ENCODE measurements at regions not wholly inside any gene's neighbourhood (a gene's known extent, or its start where the extent isn't known, plus 50 kb on each side); places are given as distances from the start of the nearest gene placed in this dataset.

- no peak overlapping the region for H3K27ac ChIP-seq (ENCODE audit: control insufficient read depth, insufficient read depth, low read length)
- H4K20me1 ChIP-seq (ENCODE audit: control insufficient read depth, extremely low read depth, insufficient read depth, low read length), result no peaks in the 10 kb centered on the region
- no peaks in the 10 kb centered on the region for H3K36me3 ChIP-seq (ENCODE audit: control insufficient read depth in 2 of 2, extremely low read depth in 1 of 2, insufficient read depth in 2 of 2, low read length in 2 of 2)
- H3K4me1 ChIP-seq (ENCODE audit: control insufficient read depth, extremely low read depth, insufficient read depth, low read length), result peaks cover 8% of the 10 kb centered on the region
- peak overlapping the region; percentile 37 for H3K4me2 ChIP-seq (ENCODE audit: control insufficient read depth, extremely low read depth, insufficient read depth, low read depth, low read length)
- TF ChIP-seq CTCF (optimal IDR thresholded peaks at IDR 0.05 in 1 of 3, IDR thresholded peaks at IDR 0.05 in 1 of 3, conservative IDR thresholded peaks at IDR 0.05 in 1 of 3; ENCODE audit: extremely low read depth in 1 of 3, insufficient read depth in 2 of 3, low read length in 3 of 3) (no peak), EZH2 (IDR thresholded peaks at IDR 0.05; ENCODE audit: low read length) (no peak)
- peak overlapping the region; percentile 83 for H2AFZ ChIP-seq (ENCODE audit: control insufficient read depth, low read length)
- FAIRE-seq (no peak), DNase-seq (ENCODE audit: low read depth, low spot score) (no peak)
- H3K27me3 ChIP-seq (ENCODE audit: control insufficient read depth, extremely low read depth, insufficient read depth, low read length), result no peaks in the 10 kb centered on the region
- no peak overlapping the region for H3K9ac ChIP-seq (ENCODE audit: control insufficient read depth, extremely low read depth, insufficient read depth, low read length)
- no peaks in the 10 kb centered on the region for H3K79me2 ChIP-seq (ENCODE audit: control insufficient read depth, insufficient read depth, low read length)
- H3K9me1 ChIP-seq (ENCODE audit: control insufficient read depth, extremely low read depth, insufficient read depth, low read length), result no peaks in the 10 kb centered on the region
- H3K4me3 ChIP-seq (ENCODE audit: control insufficient read depth in 2 of 3, extremely low read depth in 1 of 3, insufficient read depth in 2 of 3, low read depth in 1 of 3, low read length in 3 of 3), result no peak overlapping the region
- H3K9me3 ChIP-seq (ENCODE audit: control insufficient read depth, low read depth, low read length), result no peaks in the 10 kb centered on the region
- dilution Hi-C loops (cut with MboI; ENCODE audit: extremely low pct_ligation_motif_present, low sequenced_read_pairs), result no loop called here
Measured at GRCh38 chr13:26475176-26476110, 82.0 kb upstream of the WASF3 start.

- DNase-seq (ENCODE audit: low read depth, low spot score), result no peak
- FAIRE-seq, result peak; percentile 23
- Histone ChIP-seq H3K27me3 (ENCODE audit: control insufficient read depth, extremely low read depth, insufficient read depth, low read length) (no peaks in the 10 kb centered on the region), H3K9me3 (ENCODE audit: control insufficient read depth, low read depth, low read length) (no peaks in the 10 kb centered on the region), H3K36me3 (ENCODE audit: control insufficient read depth in 2 of 2, extremely low read depth in 1 of 2, insufficient read depth in 2 of 2, low read length in 2 of 2) (no peaks in the 10 kb centered on the region), H3K4me1 (ENCODE audit: control insufficient read depth, extremely low read depth, insufficient read depth, low read length) (peaks cover 10% of the 10 kb centered on the region), H4K20me1 (ENCODE audit: control insufficient read depth, extremely low read depth, insufficient read depth, low read length) (no peaks in the 10 kb centered on the region), H2AFZ (ENCODE audit: control insufficient read depth, low read length) (peak overlapping the region; percentile 83), H3K27ac (ENCODE audit: control insufficient read depth, insufficient read depth, low read length) (no peak overlapping the region), H3K4me2 (ENCODE audit: control insufficient read depth, extremely low read depth, insufficient read depth, low read depth, low read length) (peak overlapping the region; percentile 56), H3K79me2 (ENCODE audit: control insufficient read depth, insufficient read depth, low read length) (no peaks in the 10 kb centered on the region), H3K4me3 (ENCODE audit: control insufficient read depth in 2 of 3, extremely low read depth in 1 of 3, insufficient read depth in 2 of 3, low read depth in 1 of 3, low read length in 3 of 3) (peak overlapping the region in 2 of 3 experiments; percentile 13 to 25), H3K9ac (ENCODE audit: control insufficient read depth, extremely low read depth, insufficient read depth, low read length) (no peak overlapping the region), H3K9me1 (ENCODE audit: control insufficient read depth, extremely low read depth, insufficient read depth, low read length) (no peaks in the 10 kb centered on the region)
- no peak for TF ChIP-seq CTCF (optimal IDR thresholded peaks at IDR 0.05 in 1 of 3, IDR thresholded peaks at IDR 0.05 in 1 of 3, conservative IDR thresholded peaks at IDR 0.05 in 1 of 3; ENCODE audit: extremely low read depth in 1 of 3, insufficient read depth in 2 of 3, low read length in 3 of 3)
- TF ChIP-seq EZH2 (IDR thresholded peaks at IDR 0.05; ENCODE audit: low read length), result no peak
- dilution Hi-C loops (cut with MboI; ENCODE audit: extremely low pct_ligation_motif_present, low sequenced_read_pairs), result no loop called here
Measured at GRCh38 chr13:26476111-26476781, 81.2 kb upstream of the WASF3 start.
